HG03342 (cell line): ENCODE measurements at regions not wholly inside any gene's neighbourhood (a gene's known extent, or its start where the extent isn't known, plus 50 kb on each side); places are given as distances from the start of the nearest gene placed in this dataset.

Experiments used
- ATAC-seq: cut with Tn5 transposase; IDR thresholded peaks from one replicate; pipeline ENCODE4 v1.9.1; 2021; ENCODE audit warnings: mild to moderate bottlenecking, moderate library complexity; ENCODE audit not compliant: unreplicated experiment

DNA sequence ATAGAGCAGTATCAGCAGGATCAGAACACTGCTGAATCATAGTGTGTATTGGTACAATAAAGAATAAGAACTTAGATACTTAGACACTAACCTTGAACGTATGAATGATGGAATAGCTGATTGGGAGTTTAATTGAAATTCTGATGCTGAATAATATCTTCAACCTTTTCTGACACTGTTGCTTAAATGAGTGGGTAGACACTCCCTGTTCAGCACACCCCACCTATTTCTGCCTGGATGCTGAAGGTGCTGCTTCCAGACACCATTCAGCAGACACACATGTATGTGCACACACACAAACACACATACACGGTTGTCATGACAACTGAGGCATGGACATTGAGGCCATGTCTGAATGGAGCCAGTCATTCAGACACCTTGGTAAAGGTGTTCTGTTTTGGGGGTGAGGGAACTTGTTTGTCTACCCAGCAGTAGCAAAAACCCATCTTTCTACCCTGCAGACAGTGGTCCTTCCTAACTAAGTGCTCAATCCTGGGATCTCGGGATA is 54.3 kb downstream of the TMEM215 start:
- ATAC-seq, result no peak

DNA sequence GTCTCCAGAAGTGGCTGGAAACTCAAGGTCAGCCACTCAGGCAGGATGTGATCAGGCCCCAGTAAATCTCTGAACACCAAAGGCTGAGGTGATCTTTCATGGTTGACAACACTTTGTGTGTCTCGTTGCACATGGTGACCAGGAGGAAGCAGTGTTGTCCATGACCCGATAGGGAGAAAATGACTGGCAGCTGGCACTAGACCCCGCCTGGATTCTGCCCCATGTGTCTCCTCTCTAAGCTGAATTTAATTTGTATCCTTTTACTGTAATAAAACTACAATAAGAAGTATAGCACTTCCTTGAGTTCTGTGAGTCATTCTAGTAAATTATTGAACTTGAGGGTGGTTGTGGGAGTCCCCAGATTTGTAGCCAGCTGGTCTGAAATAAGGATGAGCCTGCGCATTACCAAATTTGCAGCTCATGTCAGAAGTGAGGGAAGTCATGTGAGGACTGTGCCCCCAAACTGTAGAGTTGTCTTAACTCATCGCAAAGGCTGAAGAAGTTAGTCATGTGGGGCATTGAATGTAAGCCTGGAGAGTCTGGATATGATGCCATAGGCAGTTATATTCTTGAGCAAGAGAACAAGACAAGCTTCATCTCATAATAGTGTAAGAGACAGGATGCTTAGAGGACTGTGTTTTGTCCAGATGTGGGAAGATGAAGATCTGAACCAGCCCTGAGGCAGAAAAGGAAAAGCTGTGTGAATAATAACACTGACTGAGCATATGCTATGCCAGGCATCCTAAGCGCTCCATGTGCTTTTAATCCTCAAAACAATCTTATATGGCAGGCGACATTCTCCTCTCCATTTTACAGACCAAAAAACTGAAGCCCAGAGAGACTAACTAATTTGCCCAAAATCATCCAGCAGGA is 55.9 kb downstream of the TMEM215 start:
- peak; percentile 73 for ATAC-seq

DNA sequence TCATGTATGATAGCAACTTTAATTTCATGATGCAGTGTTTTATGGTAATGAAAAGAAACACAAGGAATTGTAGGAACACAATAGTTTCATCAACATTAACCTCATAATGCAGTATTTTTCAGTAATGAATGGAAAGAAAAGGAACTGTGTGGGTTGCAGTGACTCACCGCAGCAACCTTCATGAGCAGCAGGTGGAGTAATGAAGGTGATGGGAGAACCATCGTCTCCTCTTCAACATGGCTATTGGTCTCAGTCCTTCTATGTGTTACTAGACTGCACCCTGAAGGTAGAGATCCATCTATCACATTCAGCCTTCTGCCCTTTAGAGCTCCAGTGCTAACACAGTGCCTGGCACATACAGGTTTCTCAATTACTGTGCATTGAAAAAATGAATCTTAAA is 58.0 kb downstream of the TMEM215 start:
- no peak for ATAC-seq

DNA sequence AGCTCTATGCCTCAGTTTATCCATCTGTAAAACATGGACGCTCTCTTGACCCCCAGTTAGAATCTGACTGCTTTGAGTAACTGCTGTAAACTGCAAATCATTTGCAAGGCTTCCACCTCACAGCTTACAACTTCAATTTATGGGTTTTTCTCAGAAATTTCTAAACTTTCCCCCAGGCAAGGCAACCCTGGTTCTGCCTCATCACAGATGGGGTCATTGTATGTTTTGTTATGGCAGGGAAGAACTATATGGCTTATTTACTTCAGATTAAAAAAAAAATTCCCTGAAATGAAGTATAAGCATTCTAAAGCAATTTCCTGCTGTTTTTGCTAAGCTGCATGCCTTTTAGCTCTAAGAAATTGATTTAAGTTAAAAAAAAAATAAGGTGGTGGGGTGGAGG is 60.0 kb downstream of the TMEM215 start:
- no peak for ATAC-seq

DNA sequence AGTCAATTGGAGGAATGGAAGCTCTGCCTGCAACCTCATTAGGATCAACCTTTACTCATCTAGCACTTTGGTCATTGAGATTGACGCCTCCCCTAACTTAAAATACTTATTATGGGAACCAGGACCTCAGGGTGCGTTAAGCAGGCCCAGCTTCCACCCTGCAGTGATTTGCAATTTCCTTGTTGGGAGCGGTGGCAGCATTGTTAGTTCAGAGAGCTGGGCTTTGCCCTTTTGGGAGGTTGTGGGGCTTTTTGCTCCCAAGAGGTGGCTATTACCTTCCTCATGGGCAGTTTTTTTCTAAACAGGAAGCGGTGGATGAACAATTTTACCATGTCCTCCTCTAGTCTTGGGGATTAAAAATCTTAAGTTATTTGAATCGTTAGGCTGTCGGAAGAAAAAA is 60.9 kb downstream of the TMEM215 start:
- ATAC-seq, result no peak

DNA sequence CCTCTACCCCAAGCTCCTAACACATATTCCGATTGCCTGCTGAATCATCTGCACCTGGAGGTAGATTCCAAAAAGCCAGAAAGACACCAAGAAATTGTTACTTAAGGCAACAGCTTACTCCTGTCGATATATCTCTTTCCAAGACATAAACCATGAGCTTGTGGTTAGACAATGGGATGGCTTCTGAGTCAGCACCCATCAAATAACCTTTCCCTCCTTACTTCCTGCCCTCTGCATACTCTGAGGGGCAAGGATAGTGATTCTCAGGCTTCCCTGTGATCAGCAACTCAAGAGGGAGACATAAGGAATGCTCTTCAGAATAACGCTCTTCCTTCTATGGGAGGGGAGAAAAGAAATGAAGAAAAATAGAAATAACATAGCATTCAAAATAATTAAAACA is 70.9 kb downstream of the TMEM215 start:
- ATAC-seq, result no peak

DNA sequence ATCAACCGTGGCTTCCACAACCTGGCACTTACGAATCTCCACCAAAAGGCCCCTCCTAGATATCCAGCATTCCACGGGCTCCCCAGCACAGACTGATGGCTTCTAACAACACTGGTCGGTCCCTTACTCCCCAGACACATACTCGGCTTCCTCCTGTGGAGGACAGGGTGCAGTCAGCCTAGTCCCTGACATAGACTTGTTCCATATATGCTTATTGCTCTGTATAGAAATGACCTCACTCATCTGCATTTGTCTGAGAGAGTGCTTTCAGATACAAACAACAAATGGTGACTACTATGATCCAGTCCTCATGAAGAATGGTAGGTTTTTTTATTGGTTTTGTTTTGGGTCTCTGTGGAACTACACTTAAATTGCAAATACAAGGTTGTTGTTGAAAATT is 72.4 kb downstream of the TMEM215 start:
- ATAC-seq, result no peak

DNA sequence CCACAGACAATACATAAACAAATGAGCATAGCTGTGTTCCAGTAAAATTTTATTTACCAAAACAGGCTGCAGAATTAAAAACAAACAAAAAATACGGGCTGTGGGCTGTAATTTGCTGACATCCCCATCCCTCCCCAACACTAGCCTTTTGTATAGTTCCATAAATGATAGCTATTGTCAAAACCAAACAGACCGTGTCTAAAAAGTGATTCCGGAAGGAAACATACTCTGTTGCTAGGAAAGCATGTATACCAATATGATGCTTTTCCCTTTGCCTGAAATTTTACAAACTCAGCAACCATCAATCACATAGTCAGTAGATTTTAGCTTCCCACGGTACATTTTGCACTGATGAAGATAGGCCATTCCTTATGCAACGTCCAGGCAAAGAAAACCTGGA is 80.0 kb downstream of the TMEM215 start:
- no peak for ATAC-seq

DNA sequence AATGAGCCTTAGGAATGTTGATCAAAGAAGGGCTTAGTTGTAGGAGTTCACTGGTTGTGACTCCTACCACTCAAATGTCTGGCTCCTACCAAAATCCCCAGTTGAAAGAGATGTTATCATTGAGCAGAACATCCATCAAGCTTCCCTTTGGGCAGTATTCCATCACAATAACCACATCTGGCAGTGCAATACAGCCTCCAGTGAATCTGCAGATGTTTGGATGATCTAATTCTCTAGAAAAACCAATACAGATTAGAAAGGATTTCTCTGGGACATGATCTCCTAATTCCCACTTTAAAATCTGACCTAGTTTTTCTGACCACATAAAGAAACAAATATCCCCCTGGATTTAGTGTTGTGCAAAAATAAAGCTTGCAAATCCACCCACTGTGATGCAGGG is 81.6 kb downstream of the TMEM215 start:
- no peak for ATAC-seq

DNA sequence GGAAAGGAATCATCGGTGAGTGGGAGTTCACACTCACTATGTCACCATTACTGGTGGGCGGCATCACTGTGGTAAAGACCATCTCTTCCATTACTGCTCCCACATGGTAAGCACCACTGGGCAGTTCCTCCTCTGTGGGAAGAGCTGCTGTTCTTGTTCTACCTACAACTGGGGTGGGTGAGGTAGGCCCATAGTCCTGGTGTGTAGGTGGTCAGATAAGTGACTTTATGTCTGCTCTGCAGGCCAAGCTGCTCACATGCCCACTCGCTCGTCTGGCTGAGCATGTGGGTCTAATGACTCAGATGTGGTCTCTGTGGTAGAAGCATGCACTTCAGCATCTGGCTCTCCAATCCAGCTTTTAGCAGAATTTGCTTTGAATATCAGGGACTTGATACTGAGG is 82.9 kb downstream of the TMEM215 start:
- no peak for ATAC-seq

DNA sequence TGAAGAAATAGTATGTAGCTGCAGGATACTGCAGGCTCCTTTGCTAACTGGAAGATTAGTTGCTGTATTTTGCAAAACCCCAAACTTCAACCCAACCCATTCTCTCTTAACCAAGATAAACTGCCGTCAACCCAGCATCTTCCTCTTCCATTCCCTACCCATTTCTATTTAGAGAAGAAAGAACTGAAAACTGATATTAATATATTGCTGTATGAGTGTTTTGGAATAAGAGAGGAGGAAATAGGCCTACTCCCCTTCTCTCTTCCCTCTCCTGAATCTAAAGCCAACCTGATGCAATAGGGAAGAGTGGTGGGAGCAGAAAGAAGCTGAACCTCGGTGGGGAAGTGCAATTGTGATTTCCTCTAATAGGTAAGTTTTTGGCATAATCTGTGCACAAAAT is 83.7 kb downstream of the TMEM215 start:
- no peak for ATAC-seq

DNA sequence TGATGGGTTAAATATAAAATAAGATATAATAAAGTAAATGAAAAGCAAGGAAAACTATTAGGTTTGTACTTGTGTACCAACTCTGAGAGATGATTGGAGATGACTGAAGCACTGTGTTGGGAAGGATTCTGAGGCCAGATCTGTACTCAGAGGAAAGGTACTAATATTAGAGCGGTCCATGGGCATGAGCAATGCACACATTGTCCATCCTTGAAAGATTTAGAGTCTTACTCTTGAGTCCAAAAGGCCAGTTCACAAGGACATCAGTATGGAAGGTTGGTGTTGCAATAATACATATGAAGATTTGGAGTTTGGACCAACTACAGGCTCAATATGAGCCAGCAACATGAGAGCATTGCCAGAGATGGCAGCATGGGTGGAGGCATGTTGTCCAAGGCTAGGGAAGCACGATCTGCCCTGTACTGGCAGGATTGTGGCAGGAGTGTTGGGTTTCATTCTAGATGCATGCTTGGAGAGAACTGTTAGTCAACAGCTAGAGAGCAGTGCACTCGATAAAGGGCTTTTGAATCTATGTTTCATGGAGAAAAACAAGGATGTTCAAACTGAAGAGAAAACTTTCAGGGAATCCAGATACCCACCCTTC is 84.4 kb downstream of the TMEM215 start:
- no peak for ATAC-seq

DNA sequence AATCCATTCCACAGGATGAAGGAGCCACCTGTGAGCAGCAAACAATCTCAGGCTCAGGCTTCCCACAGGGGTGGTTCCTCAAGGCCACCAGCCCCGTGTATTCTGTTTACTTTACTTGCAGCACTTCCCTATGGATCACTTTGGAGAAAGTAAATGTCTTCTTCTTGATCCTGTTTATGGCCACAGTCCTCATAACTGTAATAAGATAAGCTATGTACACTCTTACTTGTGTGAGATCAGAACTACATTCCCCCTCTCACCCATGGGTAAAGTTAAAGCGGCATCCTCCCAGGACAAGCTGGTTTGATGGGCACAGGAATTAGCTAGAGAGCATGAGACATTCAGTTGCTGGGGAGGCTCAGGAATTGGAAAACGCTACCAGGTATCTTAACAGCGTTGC is 86.1 kb downstream of the TMEM215 start:
- ATAC-seq, result no peak

DNA sequence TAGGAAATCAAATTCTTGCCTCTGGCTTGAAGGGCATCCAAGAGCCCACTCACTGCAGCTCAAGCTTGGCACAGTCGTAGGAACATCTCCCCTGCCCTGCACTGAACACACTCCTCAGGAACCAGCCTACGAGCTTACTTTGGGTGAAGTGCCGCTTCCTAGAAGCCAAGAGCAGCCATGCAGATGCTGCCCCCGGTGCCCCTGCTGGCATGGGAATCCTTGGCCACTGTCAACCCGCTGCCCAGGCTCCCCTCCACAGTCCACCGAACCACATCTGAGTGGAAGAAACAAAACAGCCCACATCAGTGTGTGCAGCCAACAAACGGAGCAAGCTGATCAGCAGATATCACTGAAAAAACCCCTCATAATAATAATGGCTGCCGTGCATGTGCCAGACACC is 89.8 kb downstream of the TMEM215 start:
- no peak for ATAC-seq

DNA sequence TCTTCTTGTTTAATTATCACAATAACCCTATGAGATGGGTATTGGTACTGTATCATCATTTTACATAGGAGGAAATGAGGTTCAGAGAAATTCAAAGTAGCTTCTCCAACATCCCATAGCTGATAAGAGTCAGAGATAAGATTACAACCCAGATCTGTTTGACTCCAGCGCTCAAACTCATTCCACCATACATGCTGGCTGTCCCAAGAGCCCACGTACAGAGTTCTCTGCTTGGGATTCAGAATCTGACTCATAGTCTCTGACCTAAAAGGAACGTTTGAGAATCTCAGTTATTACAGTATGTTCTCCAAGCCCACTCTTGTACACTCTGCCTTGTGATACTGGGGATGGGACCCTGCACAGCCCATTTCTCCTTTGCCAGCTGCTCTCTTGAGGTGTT is 90.2 kb downstream of the TMEM215 start:
- ATAC-seq, result no peak

DNA sequence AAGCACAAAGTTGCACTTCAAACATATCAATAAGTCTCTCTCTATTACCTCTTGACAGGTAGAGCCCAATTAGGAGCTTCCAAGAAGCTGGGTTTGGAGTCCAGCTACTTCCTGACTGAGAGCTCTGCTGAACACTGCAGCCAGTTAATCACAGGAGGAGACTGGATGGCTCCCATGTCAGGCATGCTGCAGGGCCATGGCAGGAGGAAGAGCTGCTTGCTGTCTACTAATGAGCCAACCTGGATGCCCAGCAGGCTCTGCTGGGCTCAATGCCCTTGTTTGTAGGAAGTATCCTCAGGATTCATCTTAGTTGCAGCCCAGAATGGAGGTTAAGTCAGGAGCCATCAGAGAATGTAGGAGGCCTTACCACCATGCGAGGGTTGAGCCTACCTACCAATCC is 91.9 kb downstream of the TMEM215 start:
- no peak for ATAC-seq

DNA sequence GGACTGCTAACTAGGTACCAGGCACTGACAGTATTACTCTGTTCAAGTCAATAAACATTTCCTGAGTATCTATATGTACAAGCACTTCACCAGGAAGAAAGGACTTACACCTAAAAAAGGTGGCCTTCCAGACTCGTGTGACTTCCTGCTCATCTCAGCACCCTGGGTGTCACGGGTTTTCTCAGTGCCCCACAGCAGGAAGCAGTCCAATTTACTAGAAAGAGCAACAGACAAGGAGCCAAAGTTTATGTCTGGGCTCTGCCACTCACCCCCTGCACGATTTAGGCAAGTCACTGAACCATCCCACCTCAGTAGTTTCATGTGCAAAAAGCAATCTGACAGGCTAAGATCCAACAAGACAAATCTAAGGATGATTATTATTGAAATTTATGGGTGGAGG is 92.4 kb downstream of the TMEM215 start:
- no peak for ATAC-seq

DNA sequence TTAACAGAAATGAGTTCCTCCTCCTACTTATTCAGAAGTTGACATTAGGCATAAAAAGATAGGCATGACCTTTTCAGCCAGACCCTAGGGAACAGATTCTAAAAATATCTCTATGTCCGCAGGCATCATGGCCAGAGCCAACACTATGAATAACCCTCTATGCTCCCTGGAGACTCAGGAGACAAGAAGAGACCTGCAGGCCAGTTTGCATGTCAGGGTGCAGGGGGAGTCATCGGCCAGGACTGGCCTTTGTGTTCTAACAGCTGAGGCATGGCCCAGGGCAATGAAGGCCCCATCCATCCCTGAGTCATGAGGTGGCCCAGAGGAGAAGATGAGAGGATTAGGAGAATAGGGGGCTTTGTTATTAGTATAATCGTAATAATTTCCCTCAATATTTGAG is 93.8 kb downstream of the TMEM215 start:
- no peak for ATAC-seq

DNA sequence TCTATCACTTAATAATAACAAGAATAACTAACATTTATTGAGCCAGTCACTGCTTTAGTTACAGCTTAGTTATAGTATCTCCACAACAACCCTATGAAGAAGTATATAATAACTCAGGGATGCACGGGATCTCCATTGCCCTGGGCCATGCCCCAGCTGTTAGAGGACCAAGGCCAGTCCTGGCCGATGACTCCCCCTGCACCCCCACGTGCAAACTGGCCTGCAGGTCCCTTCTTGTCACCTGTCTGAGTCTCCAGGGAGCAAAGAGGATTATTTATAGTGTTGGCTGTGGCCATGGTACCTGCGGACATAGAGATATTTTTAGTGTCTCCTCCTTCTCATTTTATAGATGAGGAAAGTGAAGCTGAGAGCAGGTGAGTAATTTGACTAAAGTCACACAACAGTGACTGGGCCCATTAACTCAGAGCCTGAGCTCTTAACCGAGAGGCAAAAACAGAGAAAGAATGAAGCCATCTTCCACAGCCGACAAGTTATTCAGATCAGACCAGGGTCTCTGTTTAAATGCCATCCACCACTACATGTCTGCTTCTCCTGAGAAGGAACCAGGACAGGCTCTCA is 94.4 kb downstream of the TMEM215 start:
- no peak for ATAC-seq

DNA sequence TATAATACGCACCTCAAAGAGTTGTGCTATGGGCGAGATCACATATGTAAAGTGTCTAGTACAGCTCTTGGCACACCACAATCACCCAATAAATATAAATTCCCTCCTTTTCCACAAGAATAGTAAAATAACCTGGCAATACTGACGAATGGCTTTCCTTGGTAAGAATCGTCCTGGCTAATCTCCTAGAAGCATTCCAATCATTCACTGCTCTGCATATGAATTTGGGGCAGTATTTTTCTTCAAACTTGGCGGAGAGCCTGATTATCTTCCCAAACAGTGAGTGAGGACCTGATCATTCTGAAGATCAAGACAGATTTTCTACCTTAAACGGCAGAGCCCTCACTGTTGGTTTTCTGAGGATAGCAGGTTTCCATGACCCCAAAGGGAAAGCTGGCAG is 96.0 kb downstream of the TMEM215 start:
- no peak for ATAC-seq

DNA sequence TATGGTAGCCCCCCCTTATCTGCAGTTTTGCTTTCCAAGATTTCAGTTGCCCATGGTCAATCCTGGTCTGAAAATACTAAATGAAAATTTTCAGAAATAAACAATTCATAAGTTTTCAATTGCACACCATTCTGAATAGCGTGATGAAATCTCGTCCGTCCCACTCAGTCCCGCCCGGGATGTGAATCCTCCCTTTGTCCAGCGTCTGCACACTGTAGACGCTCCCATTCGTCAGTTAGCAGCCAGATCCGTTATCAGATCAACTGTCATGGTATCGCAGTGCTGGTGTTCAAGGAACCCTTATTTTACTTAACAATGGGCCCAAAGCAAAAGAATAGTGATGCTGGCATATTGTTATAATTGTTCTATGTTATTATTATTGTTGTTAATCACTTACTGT is 98.6 kb downstream of the TMEM215 start:
- ATAC-seq, result no peak

DNA sequence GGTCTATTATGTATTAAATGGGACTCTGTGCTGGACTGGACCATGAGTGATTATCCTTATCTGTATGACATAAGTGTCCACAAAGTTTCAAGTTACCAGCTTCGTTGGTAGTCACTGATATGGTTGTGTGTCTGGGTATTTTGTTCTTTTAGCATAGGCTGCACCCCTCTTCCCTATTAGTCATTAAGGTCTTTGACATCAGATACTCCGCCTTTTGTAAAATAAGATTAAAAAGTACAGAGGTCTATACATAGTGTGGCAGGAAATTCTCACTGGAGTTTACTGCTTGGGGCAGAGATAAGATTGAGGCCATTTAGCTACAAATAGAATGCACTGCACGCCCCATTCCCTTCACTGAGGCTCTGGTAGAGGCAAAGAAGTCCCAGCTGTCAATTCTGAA is 99.4 kb downstream of the TMEM215 start:
- ATAC-seq, result no peak
